HG02852 (cell line): ENCODE measurements at regions not wholly inside any gene's neighbourhood (a gene's known extent, or its start where the extent isn't known, plus 50 kb on each side); places are given as distances from the start of the nearest gene placed in this dataset.
A peak's percentile ranks its signal among the peaks of the same experiment; 100 is the strongest.
"Not testable (repeated sequence)": the region's sequence is repeated elsewhere in the genome, so short reads cannot be mapped to it uniquely, and the experiment has no call there.

ENCODE experiments used
- ATAC-seq: cut with Tn5 transposase; IDR thresholded peaks from one replicate; pipeline ENCODE4 v1.9.1; 2021; ENCODE audit warnings: mild to moderate bottlenecking, moderate library complexity; ENCODE audit not compliant: unreplicated experiment

DNA sequence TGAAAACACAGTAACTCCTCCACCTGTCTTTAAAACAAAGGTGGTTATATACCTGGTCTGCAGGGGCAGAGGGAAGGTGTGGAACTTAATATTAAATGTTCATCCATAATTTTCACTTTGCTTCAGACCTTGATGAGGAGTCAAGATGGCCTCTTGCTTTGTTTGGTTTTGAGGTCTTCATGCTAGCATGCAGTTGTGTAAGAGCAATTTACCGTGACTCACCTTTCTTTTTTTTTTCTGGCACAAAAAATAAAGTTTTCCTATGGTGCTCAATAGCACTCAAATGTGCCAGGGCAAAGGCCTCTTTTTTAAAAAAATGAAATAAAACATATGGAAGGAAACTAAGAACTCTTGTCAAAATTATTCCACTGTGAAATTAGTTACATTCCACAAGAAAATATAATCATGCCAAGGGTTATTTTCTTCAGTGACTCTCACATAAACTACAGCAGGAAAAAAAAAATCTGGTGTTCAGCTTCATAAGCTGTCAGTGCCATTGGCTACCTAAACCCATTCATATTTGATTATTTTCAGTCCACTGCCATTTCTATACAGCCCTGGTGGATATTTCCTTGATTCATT lies 128.2 kb downstream of the SLC7A11 start:
- ATAC-seq = peak; percentile 11

DNA sequence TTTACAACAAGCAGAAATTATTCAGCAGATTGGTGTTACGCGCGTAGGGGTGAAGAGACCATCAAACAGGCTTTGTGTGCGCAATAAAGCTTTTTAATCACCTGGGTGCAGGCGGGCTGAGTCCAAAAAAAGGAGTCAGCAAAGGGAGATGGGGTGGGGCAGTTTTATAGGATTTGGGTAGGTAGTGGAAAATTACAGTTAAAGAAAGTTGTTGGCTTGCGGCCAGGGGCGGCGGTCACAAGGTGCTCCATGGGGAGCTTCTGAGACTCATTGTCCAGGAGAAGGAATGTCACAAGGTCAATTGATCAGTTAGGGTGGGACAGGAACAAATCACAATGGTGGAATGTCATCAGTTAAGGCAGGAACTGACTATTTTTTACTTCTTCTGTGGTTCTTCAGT lies 129.3 kb downstream of the SLC7A11 start:
- ATAC-seq = not testable (repeated sequence)

DNA sequence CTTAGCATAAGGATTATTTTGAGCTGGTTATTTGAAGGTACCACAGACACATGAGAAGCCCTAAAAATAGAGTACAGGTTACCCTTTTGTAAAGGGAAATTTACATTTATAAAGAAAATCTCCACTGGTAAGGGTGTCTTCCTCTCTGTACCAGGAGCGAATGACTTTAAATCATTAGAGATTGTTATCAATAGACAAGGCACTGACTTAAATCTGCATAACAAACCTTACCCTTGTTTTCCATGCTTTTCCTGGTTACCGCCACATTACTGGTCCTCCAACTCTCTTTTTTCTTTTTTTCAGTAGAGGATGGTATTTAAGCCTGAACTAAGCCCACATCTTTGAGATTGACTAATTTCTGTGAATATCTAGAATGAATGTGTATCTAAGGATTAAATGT lies 129.8 kb downstream of the SLC7A11 start:
- ATAC-seq = no peak

DNA sequence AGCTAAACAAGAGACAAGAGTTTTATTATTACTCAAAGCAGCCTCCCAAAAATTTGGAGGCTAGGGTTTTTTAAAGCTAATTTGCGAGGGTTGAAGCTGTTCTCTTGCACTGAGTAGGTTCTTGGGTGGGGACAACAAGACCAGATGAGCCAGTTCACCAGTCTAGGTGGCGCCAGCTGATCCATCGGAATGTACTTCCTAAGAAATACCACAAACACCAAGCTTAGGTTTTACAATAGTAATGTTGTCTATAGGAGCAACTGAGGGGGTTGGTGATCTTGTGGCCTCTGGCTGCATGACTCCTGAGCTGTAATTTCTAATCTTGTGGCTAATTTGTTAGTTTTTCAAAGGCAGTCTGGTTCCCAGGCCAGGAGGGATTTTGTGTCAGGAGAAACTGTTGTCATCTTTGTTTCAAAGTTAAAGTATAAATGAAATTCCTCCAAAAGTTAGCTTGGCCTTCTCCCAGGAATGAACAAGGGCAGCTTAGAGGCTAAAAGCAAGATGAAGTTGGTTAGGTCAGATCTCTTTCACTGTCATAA lies 130.6 kb downstream of the SLC7A11 start:
- no peak for ATAC-seq

DNA sequence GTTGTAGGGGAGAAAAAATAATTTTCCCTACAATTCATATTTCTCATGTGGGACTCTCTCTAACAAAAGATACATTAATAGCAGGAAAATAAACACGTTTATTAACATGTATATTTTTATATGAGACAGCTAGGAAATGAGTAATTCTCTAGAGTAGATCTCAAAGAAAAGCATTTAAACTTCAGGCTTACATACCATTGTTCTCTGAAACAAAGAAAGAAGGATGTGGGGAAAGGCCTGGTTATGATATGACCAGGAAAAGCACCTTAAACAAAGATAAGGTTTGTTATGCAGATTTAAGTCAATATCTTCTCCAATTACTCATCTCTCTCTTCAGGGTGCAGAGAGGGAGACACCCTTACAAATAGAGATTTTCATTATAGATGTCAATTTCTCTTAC lies 131.3 kb downstream of the SLC7A11 start:
- peak; percentile 45 for ATAC-seq

DNA sequence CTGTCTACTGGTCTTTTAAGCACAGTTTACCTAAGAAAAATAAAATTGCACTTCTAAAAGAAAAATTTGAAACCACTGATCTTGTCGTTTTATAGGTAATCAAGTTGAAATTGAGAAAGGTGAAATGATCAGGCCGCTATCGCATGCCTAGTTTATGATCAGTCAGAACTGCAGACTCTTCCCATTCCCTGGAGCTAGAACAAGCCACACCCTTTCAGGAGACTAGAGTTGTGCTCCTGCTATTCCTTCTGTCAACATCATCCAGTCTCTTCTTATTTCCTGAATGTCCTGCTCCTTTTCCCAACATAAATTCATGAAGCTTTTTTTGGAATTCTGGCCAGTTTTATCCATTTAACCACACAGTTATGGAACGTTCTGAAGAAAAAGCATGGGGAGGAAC lies 135.1 kb downstream of the SLC7A11 start:
- no peak for ATAC-seq

DNA sequence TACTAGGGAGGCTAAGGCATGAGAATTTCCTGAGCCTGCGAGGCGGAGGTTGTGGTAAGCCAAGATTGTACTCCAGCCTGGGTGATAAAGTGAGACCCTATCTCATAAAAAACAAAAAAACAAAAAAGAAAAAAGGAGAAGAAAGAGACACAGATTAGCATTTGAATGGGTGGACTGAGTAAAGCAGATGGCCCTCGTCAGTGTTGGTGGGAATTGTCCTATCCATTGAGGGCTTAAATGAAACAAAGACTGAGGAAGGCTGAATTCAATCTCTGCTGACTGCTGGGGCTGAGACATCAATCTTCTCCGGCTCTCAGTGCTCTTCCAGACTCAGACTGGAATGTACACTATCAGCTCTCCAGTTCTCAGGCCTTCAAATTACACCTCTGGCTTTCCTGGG lies 136.8 kb downstream of the SLC7A11 start:
- no peak for ATAC-seq

DNA sequence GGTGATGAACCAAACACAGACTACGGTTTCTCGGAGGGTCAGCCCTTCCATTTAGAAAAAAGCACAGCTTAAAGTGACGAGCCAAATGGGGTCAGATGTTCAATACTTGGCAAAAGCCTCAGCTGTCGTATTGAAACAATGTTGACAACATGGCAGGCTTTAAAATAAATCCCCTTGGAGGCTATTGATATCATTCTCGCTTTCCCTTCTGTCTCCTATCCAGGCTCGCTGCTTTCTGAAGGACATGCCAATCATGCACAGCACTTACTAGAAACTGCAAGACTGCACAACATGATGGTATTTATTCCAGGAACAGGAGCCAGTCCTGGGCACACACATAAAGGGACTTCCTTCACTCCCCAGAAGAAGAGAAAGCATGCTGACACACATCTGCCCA lies 137.9 kb downstream of the SLC7A11 start:
- no peak for ATAC-seq

DNA sequence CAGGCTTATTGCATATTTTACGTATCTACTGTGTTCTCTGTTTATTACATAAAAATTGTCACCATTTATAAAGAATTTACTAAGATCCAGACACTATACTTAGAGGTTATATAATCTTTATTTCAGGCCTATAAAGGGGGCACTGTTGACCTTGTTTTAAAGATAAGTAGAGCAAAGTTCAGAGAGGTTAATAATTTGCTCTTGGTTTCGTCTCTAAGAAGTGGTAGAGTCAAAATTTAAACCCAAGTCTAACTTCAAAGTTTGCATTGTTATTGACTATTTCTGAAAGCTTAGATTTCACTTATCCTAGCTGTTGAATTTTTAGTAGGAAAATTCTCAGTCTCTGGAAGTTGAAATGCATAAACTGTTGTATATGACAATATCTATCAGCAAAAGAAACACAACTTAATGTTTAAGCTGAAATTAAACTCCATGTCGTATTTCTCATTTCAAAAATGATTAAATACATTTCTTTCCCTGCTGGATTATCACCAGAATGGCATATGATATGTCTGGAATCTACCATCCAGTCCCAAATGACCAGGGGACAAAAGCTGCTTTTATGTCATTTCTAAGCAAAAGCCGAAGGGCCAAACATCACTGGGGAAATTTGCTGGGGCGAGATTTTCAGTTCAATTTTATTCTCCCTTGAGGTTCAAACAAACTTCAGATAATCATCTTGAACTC lies 138.4 kb downstream of the SLC7A11 start:
- no peak for ATAC-seq

DNA sequence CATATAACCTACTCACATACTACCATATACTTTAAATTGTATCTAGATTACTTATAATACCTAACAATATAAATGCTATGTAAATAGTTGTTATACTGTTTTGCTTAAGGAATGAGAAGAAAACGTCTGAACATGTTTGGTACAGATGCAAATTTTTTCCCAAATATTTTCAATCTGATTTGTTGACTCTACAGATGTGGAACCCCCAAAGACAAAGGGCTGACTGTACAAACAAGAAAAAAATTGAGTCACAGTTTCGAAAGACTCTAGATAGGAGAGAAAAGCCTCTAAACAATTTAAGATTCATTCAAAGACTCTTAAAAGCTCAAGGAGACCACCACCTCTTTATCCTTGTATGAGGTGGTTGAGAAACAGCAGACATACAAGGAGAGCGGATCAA lies 142.8 kb downstream of the SLC7A11 start:
- no peak for ATAC-seq

DNA sequence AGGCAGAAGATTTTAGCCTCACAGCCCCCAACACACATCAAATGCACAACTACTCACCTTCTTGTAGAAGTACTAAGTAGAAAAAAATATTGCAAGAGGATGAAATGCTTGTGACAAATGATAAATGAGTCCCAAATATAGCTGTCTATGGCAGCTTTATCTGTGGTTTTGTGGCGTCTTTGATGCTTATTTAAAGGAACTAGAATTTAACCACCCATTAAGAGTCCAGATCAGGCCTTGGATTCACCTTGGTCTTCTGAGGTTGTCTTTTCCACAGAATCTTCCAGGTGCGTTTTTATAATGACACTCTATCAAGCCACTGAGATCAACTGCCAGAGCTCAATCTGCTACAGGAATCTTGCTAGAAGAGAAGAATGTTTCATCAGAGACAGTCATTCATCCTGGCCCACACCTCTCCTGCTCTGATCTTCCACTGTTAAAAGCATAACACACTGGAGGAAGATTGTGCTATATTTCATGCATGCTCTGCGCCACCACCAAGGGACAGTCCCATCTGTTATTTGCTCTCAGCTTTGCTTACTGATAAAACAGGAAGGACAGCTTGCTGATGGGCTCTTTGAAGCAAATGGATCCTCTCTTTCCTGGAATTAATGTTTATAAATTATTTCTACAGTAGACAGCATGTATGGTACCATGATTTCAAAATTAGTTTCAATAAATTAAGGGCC lies 144.1 kb downstream of the SLC7A11 start:
- no peak for ATAC-seq

DNA sequence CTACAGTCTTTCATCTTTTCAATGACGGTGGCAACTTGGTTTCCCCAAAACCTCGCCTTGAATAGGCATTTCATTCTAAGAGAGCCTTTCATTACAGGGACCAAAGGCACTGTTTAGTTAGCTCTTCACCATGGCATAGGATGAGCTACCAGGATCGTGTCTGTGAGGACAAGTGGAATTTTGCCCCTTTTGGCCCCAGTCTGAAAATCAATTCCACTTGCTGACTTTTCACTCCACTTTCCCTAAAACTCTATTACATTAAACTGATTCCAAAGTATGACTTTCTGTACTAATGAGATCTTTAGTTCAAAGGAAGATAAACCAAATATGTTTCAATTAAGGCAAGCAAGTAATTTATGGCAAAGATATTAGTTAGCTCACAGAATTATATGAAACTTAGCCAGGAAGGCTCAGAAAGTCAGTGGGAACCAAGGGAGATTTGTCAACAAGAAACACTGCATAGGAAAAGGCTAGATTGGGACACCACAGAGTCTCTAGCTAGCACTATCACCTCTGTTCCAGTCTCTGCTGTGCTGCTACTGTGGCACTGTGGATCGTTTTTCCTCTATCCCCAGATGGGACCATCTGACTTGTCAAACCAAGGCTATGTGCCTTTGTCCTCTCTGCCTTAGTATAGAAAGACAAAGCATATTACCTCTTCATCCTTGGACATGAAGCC lies 145.6 kb downstream of the SLC7A11 start:
- ATAC-seq = no peak

DNA sequence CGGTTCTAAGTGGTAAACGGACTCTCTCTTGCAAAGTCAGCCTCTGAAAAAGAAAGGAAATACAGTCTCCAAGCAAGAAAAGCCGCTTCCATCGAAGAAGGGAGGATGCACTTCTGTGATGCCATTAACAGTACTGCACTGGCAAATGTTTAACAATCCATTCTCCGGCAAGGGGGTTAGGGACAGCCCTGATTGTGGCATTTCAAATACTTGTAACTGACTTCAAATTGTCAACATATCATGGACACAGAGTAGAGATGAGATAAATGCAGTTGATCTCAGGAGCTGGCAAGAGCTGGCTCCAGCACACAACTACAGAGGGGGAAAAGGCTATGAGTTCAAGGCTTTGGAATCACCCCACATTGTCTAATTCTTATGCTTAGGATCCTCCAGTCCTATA lies 146.8 kb downstream of the SLC7A11 start:
- no peak for ATAC-seq

DNA sequence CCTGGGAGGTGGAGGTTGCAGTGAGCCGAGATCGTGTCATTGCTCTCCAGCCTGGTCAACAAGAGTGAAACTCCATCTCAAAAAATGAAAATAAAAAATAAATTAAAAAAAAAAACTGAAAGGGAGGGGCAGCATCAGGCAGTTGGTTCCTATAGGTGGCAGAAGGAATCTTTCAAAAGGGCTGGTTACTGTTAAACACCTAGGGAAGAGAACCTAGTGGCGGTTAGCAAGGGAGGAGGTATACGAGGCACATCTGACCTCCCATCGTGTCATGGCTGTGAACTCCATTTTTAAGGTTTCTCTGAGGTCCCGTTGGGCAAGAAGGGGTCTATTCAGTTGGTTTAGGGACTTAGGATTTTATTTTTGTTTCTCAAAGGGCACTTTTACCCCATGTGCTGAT lies 150.1 kb downstream of the SLC7A11 start:
- ATAC-seq = no peak

DNA sequence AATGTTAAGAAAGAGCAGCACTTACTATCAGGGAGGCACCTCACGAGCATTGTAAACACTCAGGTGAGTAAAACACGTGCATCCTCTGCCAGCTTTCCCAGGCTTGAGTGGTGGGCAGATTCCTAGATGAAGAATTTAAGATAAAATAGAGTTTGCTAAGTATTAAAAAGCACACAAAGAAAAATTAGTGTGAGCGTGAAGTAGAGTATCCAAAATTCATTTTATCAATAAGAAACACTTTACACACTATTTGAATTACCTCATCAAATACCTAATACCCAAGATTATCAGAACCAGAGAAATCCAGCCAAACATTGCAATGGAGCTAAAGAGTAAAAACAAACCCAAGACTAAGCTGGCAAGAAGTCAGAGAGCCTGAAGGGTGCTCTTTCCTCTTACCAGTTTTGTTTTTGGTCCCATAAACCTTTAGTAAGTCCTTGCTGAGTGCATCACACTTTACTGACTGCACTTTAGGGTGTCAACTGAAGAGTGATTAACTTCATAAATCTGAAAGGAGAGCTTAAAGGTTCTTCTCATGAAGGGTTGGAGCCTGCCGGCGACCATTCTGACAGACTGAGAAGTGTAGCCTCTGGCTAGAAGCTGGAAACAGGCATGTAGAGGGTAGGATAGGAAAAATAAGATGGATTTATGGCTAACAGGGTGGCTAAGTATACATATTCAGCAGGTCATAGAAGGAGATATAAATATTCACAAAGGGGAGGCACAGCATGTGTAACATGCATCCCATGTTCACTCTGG lies 151.1 kb downstream of the SLC7A11 start:
- ATAC-seq = no peak

DNA sequence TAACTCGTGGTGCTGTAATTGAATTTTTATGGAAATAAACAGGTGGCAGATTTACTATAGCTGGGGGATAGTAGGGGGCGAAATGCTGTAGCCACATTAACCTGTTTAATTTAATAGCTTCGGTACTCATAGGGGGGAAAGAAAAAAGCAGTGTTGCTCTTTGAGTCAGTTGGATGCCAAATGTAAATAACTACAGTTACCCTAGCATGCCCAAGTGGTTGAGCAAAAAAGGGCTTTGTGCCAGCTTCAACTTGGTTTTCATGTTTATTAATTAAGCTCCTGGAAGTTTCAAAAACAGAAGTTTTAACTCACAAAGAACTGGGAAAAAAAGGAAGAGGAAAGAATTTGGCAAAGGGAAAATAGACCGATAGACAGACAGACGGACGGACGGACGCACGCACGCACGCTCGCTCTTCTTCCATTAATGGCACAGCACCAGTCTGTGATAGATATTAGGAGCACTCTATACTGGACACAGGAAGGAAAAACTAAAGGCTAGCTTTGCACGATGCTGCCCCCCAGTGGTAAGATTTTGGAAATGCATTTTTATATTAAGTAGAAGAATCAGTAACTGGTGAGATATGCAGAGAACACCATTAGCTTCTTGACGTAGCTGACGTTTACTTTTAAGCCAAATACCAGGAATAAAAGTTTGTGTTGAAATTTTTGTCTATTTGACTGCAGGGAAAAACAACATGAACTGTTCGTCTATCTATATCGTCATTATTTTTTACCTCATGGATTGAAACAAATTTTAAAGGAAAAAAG lies 151.8 kb downstream of the SLC7A11 start:
- ATAC-seq = peak; percentile 95

DNA sequence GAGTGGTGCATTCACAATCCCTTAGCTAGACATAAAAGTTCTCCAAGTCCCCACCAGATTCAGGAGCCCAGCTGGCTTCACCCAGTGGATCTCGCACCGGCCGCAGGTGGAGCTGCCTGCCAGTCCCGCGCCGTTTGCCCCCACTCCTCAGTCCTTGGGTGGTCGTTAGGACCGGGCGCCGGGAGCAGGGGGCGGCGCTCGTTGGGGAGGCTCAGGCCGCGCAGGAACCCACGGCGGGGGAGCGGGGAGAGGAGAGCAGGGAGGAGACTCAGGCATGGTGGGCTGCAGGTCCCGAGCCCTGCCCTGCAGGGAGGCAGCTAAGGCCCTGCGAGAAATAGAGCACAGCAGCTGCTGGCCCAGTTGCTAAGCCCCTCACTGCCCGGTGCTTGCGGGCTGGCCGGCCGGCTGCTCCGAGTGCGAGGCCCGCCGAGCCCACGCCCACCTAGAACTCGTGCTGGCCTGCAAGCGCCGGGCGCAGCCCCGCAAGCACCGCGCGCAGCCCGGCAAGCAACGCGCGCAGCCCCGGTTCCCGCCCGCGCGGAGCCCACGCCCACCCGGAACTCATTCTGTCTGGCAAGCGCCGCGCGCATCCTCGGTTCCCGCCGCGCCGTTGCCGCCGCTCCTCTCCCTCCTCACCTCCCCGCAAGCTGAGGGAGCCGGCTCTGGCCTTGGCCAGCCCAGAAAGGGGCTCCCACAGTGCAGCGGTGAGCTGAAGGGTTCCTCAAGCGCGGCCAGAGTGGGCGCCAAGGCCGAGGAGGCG lies 153.5 kb downstream of the SLC7A11 start:
- no peak for ATAC-seq

DNA sequence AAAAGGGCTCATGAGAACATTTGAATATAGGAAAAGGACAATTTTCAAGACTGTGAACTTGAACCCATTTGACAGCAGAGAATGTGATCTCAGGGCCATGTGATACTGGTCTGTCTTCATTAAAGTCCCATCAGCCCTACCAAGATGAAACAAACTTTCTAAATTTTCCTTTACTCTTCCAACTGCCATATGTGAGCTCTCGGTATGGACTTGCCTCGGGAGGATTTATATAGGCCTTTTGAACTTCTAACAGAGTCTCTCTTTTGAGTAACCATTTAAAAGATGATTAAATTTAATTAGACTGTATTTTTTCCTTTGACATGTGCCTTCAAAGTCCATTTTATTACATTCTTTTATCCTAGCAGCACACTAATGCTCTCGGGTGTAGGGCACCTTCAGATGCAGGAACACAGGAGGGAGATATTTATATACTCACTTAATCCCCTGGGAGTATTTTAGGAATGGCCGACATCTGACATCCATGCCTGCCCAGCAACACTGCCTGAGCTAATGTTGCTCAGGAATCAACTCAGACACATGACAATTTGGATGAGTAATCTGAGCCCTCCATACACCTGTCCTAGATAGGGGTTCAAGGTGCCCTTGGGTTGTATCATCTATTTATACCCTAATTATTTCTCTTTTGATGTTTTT lies 155.0 kb downstream of the SLC7A11 start:
- ATAC-seq = no peak

DNA sequence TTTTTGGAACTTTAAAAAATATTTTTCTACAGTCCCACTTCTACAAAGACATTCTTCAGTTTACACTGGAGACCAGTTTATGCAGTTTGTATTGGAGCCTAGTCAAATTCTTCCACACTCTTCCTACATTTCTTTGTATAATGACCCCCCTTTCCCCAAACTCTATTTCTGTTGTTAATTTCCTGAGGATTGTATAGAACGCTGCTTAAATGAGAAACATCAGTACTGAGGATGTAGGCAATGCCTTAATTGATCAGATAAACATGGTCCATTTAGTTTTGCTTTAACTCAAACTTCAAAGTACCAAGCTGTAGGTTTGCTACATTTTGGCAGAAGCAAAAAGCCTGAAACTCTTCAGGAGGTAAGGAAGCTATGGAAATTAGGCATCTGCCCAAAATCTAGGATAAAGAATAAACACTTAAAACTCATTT lies 155.5 kb downstream of the SLC7A11 start:
- no peak for ATAC-seq
